ENCODE measurements at regions not wholly inside any gene's neighbourhood (a gene's known extent, or its start where the extent isn't known, plus 50 kb on each side); places are given as distances from the start of the nearest gene placed in this dataset.
"Not testable (repeated sequence)": the region's sequence is repeated elsewhere in the genome, so short reads cannot be mapped to it uniquely, and the experiment has no call there.

DNA sequence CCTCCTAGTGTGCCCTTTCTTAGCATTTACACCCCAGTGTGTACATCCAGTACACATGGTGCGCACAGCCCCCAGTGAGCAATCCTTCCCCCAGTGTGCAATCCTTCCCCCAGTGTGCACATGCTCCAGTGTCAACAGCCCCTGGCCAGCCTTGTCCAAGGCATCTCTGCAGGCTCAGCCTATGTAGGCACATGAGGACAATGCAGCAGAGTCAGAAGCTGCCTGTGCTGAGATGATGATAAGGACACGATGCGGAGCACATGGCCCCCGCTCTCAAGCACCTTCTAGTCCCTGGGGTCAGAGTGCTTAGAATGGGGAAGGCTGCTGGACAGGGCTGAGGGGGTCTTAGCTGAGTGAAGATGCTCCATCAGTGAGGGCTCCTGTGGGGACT is 69.8 kb downstream of the GADD45G start:
- no peak for DNase-seq

DNA sequence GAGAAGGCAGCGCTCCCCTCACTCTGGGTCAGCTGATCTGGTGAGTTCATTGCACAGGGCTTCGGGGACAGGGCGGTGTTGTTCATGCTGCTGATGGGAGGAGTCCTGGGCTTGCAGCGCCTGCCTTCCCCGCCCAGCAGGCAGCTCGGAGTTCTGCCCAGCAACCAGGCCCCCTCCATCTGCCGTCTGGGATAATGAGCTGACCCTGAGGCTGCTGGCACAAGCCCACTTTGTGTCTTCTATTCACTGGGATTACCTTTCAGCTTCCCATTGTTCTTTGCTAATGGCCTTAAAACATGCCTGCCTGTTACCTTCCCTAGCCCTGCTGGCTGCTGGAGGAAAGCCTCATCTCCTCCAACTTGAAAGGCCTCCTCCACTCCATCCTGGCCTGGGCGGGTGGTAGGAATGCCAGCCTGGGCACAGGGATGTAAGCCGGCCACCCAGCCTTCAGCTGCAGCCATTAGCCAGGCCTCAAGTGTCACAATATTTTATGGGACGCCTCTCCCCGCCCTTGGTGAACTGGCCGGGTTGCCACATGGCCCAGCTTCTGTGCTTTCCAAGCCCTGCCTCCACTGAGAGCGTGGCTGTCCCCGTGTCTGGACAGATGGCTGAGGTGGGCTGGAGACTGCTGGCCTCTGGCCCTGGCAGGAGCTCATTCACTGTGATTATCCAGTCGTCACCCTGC is 70.4 kb downstream of the GADD45G start:
- DNase-seq, result no peak

DNA sequence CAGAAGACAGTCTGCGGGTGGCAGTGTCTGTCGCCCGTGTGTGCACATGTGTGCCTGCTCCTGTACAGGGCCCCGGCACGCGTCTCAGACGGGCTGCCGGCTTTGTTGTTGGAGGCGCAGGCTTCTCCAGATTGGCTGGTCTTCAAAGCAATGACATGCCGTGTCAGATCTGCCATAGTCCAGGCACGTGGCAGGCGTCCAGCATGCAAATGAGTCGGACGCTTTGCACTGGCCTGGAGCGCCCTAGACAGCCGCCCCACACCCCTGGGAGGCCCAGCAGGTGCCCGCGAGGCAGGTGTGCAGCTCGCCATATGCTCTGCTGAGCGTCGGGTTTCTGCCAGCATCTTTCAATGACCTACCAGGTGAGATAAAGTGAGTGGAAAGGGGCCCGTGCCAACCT is 71.5 kb downstream of the GADD45G start:
- no peak for DNase-seq

DNA sequence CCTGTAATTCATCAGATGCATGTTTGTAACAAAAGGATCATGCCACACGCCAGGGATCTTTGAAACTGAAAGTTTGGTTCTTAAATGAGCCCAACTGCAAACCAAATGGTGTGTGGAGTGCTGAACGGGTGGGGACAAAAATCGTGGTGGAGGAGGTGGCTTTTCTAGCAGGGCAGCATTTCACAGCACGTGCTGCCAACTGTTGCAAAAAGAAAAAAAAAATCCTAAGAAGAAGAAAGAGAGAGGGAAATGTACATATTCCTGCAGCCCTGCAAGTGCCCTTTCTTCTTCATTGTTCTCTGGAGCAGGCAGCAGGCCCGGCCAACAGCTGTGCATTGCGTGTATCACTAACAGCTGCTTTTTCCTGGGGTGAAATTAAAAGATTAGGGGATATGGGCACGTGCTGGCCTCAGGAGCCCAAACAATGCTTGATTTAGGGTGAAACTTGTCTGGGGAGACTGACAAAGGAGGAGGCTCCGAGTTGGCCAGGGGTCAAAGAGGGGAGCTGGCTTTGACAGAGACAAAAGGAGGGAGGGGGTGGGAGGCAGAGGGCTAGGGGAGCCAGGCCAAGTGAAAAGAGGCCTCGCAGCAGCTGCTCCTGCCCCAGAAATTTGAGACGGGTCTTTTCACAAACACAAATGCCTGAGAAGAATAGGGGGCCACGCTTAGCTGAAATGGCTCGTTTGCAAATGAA is 73.0 kb downstream of the GADD45G start:
- no peak for DNase-seq

DNA sequence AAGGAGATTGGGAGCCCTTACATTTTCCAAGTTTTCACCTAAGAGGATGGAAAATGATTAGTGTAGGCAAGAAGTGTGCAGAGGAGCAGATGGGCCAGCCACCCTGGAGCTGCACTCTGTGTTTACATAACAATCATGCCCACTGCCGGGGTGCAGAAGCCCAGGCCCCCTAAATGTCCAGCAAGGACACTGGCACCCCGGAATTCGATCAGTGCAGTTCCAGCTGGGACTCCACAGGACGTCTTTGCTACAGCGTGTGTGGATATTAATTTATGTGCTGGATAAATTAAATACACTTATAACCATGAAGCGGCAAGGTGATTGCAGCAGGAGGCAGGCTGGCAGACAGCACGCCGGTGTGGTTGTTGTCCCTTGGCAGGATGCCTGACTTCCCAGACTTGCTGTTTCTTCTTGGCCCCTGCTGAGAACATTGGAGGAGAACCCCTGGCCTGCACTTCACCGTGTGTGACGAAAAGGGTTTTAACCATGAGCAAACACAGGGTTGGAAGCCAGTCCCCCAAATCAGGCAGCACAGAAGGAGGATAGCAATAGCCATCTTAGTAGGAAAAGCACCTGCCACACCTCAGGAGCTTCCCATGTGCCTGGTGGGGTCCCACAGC is 73.7 kb downstream of the GADD45G start:
- DNase-seq, result no peak

DNA sequence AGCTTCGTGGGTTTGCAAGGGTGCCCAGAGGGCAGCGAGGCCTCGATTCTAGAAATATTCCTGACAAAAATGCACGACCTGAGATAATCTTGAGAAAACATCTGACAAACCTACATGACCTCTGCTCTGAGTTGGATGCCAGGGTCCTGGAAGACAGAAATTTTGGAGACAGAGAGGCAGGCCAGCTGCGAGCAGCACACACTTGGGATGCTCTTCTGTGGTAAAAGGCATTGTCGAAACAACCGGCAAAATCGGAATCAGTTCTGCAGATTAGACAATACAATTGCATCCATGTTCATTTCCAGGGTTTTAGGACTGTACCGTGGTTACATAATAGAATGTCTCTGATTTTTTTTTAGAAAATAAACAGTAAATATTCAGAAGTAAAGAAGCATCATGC is 74.2 kb downstream of the GADD45G start:
- DNase-seq, result no peak

DNA sequence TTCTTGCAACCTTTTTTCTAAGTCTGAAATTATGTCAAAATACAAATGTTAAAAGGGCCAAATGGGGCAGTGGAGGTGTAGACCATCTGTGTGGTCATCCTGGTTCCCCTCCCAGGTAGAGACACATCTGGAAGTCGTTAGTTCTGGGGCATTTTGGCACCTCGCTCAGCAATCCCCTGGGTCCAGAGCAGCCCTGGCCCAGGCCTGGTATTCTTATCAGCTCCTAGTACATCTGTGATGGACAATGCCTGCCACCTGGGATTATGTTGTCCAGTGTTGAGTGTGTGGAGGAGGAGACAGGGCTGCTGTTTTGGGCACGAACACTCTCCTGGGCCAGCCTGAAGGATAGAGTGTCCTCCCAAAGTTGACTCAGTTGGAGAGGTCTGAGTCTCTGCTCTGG is 74.8 kb downstream of the GADD45G start:
- no peak for DNase-seq

DNA sequence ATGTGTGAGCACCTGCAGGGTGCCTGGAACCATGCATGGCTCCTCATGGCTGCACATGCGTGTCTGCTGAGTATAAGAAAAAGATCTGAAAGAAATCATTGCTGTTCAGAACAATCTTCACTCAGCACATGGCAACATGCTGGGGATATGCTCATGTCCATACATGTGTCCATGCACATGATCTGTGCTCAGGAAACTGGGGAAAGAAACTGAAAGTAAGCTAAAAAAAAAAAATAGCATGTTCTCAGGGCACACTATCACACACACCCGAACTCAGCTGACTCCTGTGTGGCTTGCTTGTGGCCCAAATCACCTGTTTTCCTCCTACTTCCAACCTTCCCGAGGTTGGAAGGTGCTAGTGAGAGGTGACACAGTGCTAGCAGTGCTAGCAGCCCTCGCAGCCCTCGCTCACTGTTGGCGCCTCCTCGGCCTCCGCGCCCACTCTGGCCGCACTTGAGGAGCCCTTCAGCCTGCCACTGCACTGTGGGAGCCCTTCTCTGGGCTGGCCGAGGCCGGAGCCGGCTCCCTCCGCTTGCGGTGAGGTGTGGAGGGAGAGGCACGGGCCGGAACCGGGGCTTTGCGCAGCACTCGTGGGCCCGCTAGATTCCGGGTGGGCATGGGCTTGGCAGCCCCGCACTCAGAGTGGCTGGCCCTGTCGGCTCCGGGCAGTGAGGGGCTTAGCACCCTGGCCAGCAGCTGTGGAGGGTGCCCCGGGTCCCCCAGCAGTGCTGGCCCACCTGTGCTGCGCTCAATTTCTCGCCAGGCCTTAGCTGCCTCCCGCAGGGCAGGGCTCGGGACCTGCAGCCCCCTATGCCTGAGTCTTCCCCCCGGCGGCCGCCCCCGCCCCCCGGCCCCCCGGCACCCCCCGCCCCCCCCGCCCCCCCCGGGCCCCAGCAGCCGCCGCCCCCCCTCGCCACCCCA is 76.0 kb downstream of the GADD45G start:
- DNase-seq, result no peak

DNA sequence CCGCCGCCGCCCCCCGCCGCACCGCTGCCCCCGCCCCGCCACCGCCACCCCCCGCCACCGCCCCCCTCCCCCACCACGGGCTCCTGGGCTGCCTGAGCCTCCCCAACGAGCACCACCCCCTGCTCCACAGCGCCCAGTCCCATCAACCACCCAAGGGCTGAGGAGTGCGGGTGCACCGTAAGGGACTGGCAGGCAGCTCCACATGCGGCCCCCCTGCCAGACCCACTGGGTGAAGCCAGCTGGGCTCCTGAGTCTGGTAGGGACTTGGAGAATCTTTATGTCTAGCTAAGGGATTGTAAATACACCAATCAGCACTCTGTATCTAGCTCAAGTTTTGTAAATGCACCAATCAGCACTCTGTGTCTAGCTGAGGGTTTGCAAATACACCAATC is 76.7 kb downstream of the GADD45G start:
- DNase-seq, result not testable (repeated sequence)

DNA sequence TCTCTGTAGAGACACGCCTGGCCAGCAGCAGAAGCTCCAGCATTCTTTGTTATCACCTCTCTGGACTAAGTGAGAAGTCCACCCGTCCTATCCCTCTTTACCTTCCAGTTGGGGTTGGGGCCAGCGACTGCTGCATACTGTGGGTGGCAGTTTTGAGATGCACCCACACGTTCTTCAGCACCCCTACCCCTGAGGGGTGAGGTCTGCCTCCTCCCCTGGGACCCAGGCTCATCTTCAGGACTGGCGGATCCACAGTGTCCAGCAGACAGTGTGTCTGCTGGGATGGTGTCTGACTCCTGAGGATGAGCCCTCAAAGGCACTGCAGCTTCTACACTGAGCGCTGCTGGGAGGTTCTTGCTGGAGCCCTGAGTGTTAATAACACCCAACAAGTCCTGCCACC is 78.8 kb downstream of the GADD45G start:
- no peak for DNase-seq

DNA sequence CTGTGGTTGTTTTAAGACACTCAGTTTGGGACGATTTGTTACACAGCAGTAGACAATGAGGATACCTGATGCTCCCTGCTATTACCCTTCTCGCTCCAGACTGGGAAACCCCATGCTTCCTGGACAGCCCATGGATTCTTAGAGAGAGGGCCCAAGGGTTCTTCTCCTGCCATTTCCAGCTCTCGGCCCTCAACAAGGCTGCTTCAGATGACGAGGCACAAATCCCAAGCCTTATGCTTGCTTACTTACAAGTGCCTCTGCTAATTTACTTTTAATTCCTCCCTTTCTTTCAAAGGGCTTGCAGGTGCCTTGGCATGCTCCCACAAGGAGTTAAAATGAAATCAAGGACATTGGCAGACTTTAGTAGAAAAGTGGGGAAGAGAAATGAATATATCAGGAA is 79.4 kb downstream of the GADD45G start:
- no peak for DNase-seq

DNA sequence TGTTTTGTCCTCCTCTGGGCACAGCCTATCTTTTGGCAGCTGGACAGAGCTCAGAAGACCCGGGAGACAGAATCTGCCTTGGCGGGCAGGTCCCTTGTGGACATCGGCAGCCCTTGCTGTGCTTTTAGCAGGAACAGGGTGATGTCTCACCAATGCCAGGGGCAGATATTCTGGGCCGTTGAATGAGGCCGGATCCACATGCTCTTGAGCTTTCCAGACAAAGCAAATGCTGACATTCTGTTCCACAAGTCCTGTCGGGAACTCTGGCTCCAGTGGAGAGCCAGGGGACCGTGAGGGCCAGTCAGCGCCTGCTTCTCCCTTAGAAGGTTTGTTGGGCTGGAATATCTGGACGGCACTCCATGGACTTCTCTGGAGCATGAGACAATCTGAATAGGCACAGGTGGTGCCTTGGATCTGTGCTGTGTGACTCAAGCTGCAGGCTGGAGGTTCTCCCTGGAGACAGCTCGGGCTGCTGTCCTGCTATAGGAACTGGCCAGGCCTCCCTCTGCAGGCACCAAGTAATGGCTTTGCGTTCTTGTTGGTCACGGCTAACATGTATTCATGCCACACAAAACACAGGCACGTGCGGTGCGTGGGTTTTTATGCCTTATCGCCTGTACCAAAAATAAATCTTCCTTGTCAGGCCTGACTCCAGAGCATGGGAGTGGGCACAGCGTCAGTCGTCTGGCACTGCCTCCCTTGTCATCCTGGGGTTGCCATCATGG is 80.3 kb downstream of the GADD45G start:
- no peak for DNase-seq

DNA sequence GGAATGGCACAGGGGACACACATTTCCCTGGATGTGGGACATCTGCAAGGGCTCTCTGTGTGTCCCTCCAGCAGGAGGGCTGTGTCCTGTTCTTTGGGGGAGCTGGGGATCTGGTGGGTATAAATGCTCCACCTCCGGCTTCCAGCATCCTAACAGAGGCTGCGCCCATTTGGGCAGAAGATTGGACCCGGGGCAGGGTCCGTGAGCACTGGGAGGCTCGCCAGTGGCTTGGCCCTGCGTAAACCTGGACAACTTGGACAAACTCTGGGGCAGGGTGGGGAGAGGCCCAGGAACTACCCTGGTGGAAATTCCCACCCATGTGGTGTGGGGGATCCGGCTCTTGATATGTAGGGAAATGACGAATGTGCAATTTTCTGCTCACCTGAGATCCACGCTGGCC is 80.9 kb downstream of the GADD45G start:
- DNase-seq, result no peak

DNA sequence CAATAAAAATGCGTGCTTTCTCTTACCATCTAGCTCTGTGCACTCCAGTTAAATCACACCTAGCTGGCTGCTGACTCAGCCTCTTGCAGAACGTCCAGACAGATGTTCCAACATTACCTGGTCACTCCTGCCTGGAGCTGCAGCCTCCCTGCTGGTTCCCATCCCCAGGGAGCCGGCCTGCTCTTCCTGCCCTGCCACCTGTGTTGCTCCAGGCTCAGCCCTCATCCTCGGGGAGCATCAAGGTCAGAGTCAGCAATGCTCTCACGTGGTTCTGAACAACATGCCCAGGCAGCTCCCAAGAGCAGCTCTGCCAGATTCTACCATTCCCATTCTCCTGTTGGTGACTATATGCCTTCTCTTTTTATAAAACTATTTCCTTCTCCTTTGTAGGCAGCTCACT is 81.3 kb downstream of the GADD45G start:
- no peak for DNase-seq

DNA sequence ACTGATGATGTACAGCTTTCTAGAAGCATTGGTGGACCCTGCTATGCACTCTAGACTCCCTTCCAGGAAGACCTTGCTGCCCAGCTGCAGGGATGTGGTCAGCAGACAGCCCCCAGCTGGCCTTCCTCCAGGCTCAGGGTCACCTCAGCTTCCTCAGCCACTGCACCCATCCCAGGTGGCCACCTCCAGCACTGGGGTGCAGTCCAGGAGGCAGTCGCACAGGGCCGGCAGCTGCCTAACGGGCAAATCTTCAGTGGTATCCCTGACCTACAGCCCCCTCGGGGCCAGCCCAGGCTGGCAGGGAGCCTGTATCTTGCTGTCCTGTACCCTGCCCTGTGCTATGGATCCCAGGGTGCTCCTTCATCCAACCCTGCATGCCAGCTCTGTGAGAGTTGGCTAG is 81.8 kb downstream of the GADD45G start:
- no peak for DNase-seq

DNA sequence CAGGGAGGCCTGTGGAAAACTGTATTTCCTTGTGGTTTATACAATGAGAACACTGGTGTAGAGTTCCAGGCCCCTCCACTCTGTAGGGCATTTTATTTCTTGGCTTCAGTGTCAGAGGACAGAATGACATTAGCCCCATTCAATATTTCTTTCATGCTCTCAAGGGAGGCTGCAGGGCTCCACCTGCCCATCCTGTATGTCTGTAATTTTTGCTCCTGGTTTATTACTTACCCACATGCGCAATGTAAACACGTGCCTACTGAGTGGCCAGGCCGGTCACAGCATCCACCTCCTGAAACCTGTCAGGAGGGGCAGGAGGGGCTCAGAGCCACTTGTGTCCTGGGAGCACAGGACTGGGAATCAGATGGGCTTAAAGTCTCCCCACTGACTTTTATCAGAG is 82.4 kb downstream of the GADD45G start:
- DNase-seq, result no peak

DNA sequence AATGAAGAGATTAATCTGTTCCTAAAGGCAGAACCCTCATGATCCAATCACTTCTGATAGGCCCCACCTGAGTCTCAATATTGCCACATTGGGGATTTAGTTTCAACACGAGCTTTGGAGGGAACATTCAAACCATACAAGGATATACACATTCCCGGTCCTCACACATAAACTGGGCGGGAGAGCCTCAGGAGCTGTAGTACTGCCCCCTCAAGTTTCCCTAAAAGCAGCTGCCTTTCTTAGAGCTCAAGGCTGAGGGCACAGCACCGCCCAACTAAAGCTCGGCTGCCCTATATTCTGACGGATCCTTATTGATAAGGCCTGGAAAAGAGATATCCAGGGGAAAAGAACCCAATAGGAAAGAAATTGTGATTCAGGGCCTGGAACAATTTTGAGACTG is 83.0 kb downstream of the GADD45G start:
- no peak for DNase-seq

DNA sequence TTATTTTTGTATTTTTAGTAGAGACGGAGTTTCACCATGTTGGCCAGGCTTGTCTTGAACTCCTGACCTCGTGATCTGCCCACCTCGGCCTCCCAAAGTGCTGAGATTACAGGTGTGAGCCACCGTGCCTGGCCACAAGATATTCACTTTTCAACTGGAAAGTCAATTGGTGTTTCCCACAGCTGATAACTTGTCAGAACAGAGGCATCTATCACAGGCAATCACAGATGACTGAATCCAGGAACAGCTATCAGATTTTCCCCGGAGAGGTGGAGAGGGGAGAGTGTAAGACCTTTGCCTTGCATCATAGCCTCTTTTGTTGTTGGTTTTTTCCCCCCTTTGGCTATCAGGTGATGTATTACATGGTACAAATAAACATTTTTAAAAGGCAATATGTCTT is 84.5 kb downstream of the GADD45G start:
- not testable (repeated sequence) for DNase-seq

DNA sequence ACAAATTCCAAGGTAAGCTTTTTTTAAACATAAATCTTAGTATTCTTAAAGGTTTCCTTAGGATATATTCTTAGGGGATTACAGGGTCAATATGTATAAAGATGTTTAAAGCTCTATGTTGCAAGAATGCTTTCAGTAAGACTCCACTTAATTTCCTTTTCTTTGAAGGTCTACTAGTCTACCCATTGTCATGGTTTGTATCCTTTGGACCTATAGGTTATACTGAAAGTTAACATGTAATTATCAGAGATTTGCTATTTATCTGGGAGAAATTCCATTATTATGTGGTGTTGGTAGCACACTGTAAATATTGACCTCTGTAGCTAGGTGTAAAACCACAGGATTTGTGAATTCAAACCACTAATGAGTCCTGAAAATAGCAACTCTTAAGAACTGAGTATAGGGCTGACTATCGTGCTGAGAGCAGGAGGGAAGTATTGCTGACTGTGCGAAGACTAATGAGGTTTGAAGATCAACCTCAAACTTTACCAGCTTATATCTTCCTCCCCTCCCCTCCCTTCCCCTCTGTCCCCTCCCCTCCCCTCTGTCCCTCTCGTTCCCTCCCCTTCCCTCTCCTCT is 85.6 kb downstream of the GADD45G start:
- DNase-seq, result peak; percentile 11

DNA sequence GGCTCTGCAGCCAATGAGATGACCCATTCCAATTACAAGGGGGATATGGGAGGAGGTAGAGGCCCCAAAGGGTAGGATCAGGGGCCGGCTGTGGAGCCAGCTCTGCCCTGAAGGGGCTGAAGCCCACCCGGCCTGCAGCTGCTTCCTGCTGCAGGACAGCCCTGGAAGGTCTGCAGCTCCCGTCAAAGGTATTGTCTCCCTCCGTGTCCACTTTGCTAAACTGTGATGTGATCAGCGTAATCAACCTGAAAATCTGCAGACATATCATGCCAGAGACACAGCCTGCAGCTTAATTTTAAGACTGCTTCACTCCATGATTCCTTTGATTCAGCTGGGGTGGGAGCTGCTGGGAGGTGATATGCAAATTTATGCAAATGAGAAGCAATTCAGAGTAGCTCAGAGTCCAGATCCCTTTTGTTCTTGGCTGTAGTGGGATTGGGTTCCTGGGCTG is 90.7 kb downstream of the GADD45G start:
- DNase-seq, result no peak

DNA sequence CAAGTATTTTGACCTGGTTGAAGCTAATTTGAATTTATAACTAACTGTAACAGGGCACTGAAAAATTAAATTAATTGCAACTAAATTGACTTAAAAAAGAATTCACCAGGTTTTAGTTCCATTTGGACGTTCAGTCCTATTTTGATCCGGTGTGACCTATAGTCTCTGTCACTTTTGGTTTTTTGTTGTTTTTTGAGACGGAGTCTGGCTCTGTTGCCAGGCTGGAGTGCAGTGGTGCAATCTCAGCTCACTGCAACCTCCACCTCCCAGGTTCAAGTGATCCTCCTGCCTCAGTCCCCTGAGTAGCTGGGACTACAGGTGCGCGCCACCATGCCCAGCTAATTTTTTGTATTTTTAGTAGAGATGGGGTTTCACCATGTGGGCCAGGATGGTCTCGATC is 91.2 kb downstream of the GADD45G start:
- not testable (repeated sequence) for DNase-seq

DNA sequence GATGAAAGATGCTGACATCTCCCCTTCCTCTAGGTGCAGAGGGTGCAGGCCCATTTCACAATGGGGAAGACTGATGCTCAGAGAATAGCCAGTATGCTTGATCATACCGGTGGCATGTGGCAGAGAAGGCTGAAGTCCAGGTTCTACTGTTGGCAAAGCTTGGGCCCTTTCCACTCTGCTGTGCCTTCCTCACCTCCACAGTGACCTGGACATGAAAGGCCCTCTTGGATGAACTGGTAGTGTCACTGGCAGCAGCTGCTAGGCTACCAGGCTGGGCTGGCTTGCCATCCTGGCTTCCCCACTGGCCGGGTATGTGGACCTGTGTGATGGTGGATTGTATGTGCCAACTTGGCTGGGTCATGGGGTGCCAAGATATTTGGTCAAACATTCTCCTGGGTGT is 92.0 kb downstream of the GADD45G start:
- DNase-seq, result no peak
